ENCODE measurements at regions not wholly inside any gene's neighbourhood (a gene's known extent, or its start where the extent isn't known, plus 50 kb on each side); places are given as distances from the start of the nearest gene placed in this dataset.

DNA sequence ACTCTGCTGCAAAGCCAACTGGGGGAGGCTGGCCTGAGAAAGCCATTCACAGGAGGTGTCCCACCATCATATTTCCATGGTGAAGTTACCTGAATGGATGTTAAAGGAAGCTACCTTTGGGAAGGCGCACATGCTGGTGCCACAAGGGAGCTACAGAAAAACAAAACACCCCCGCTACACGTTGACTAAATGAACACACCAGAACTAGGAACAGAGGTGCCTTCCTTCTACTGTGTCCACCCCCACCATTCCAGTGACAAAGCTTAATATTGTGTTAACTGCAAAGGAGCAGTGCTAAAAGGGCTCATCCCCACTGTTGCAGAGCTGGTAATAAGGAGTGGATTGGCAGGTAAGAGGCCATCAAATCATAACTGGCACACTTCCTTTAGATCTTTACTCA is 420.0 kb upstream of the PODXL start:
- ATAC-seq (ENCODE audit: low read depth) (no peak), DNase-seq (no peak)
- Histone ChIP-seq H3K4me2 (ENCODE audit: low read depth, low read length) (no peak overlapping the region), H3K4ac (ENCODE audit: low read depth, low read length) (no peak overlapping the region), H4K91ac (ENCODE audit: insufficient read depth, low read depth, low read length) (no peak overlapping the region), H3K14ac (replicated peaks; ENCODE audit: low read depth, low read length) (no peak overlapping the region), H2BK15ac (ENCODE audit: low read depth, low read length) (no peak overlapping the region), H3K9me3 (ENCODE audit: control insufficient read depth, insufficient read depth, low read length) (no peaks in the 10 kb centered on the region), H3K9ac (ENCODE audit: low read depth, low read length) (no peak overlapping the region), H3K18ac (ENCODE audit: low read depth, low read length) (no peak overlapping the region), H3K56ac (ENCODE audit: extremely low read depth, insufficient read depth, low read length) (no peak overlapping the region), H4K8ac (ENCODE audit: low read depth in 2 of 2, low read length in 2 of 2) (no peak overlapping the region), H2BK120ac (ENCODE audit: low read depth, low read length) (no peak overlapping the region), H3K79me1 (ENCODE audit: low read depth in 1 of 2, low read length in 2 of 2) (no peaks in the 10 kb centered on the region), H2BK5ac (ENCODE audit: low read depth, low read length, poor library complexity, severe bottlenecking) (no peak overlapping the region), H4K5ac (ENCODE audit: low read depth, low read length) (no peak overlapping the region), H3K27me3 (ENCODE audit: control insufficient read depth, insufficient read depth, low read length) (no peaks in the 10 kb centered on the region), H3K27ac (ENCODE audit: insufficient read depth, low read length) (no peak overlapping the region), H2AK9ac (replicated peaks; ENCODE audit: low read depth, low read length, poor library complexity) (no peak overlapping the region), H2AK5ac (ENCODE audit: low read depth, low read length) (no peak overlapping the region), H2BK20ac (ENCODE audit: low read depth, low read length) (no peak overlapping the region), H4K20me1 (ENCODE audit: insufficient read depth, low read length) (no peaks in the 10 kb centered on the region), H3K36me3 (ENCODE audit: control insufficient read depth, insufficient read depth, low read length) (no peaks in the 10 kb centered on the region), H3K23ac (ENCODE audit: low read depth, low read length) (no peak overlapping the region), H3K4me3 (ENCODE audit: insufficient read depth, low read depth, low read length) (no peak overlapping the region), H3K9me1 (ENCODE audit: insufficient read depth, low read length) (no peaks in the 10 kb centered on the region), H2AFZ (replicated peaks; ENCODE audit: low read length, poor library complexity) (no peak overlapping the region), H3K4me1 (ENCODE audit: control insufficient read depth, insufficient read depth, low read length) (no peaks in the 10 kb centered on the region)
- no peak for TF ChIP-seq RAD21 (IDR thresholded peaks at IDR 0.05; ENCODE audit: low read length)
- TF ChIP-seq BHLHE40 (IDR thresholded peaks at IDR 0.05; ENCODE audit: low read depth, low read length), result no peak
- no peak for TF ChIP-seq RCOR1 (IDR thresholded peaks at IDR 0.05; ENCODE audit: insufficient replicate concordance, low read length)
- TF ChIP-seq MAFK (IDR thresholded peaks at IDR 0.05; ENCODE audit: low read depth, low read length), result no peak
- TF ChIP-seq SMC3 (IDR thresholded peaks at IDR 0.05; ENCODE audit: low read depth, low read length), result no peak
- ChIA-PET POLR2A (ENCODE audit: unreplicated experiment) (no interaction called here), CTCF (interaction anchor here (0.6 kb wide), 1 partner anchor 351 kb away, joined by 3 read pairs; no protein-coding TSS in a partner anchor)
- BruUV-seq (replicated peaks), result no TSS peak
- no CpG with 5 or more reads among the region's 3 CpGs for WGBS, 2 experiments (ENCODE audit: extremely low coverage in 2 of 2, insufficient read length in 1 of 2)
- dilution Hi-C loops (cut with HindIII; ENCODE audit: low sequenced_read_pairs, unreplicated experiment), result no loop called here
- in situ Hi-C loops (cut with MboI; ENCODE audit: low sequenced_read_pairs), result no loop called here
- intact Hi-C loops (cut with micrococcal nuclease), result no loop called here

Data from IMR-90 (cell line).